Breast epithelium (tissue), 4 donors: ENCODE measurements at regions not wholly inside any gene's neighbourhood (a gene's known extent, or its start where the extent isn't known, plus 50 kb on each side); places are given as distances from the start of the nearest gene placed in this dataset.

Experiments used
- DNase-seq, 2 donors: peaks; one replicate each; pipeline ENCODE4 v3.0.0-alpha.2; 2019; ENCODE audit warnings: low spot score in 2 of 2
- H3K27ac ChIP-seq, 2 donors: fragments of 200-600 bp; sonication (generic) in 1 of 2; one replicate each; pipeline ENCODE4 v1.5.1; 2016 to 2019; ENCODE audit warnings: mild to moderate bottlenecking in 1 of 2
- H3K27me3 ChIP-seq, 2 donors: fragments of 200-600 bp; sonication (generic) in 1 of 2; one replicate each; pipeline versions ENCODE4 v1.5.1 to v1.6.0; 2017 to 2019; ENCODE audit warnings: control low read depth in 1 of 2, mild to moderate bottlenecking in 1 of 2
- H3K36me3 ChIP-seq: fragments of 200-600 bp; one replicate; pipeline ENCODE4 v1.5.1; 2019
- H3K4me1 ChIP-seq, 2 donors: fragments of 200-600 bp; sonication (generic); one replicate each; pipeline ENCODE4 v1.5.1; 2016 to 2019; ENCODE audit warnings: control low read depth in 1 of 2
- H3K4me3 ChIP-seq, 3 donors: fragments of 200-600 bp; sonication (generic); 1 replicate in 2 of 3; 2 replicates in 1 of 3; pipeline ENCODE4 v1.5.1; 2016 to 2019; ENCODE audit warnings: mild to moderate bottlenecking in 3 of 3, moderate library complexity in 2 of 3
- H3K9me3 ChIP-seq, 2 donors: fragments of 200-600 bp; sonication (generic) in 1 of 2; one replicate each; pipeline ENCODE4 v1.5.1; 2016 to 2019; ENCODE audit warnings: control low read depth in 1 of 2
- CTCF ChIP-seq, 3 donors: fragments of 450-650 bp; IDR thresholded peaks; one replicate each; pipeline ENCODE4 v1.5.1; 2016 to 2017; ENCODE audit warnings: antibody characterized with exemption in 3 of 3, mild to moderate bottlenecking in 3 of 3, moderate library complexity in 3 of 3
- POLR2A ChIP-seq: fragments of 450-650 bp; IDR thresholded peaks from one replicate; pipeline ENCODE4 v1.6.1; 2016; ENCODE audit warnings: antibody characterized with exemption, mild to moderate bottlenecking, moderate library complexity
- POLR2AphosphoS5 ChIP-seq, 3 donors: sonication (generic); formaldehyde crosslinking; IDR thresholded peaks; one replicate each; pipeline ENCODE4 v1.6.1; 2017; ENCODE audit warnings: antibody characterized with exemption in 3 of 3
- intact Hi-C: fragments of 100-400 bp; cut with DNase I; formaldehyde crosslinking; loops from one replicate; pipeline ENCODE4 v1.15.1; 2023; ENCODE audit warnings: low total_unique reads

GRCh38 chr14:55899531-55899930 lies 218.7 kb upstream of the PELI2 start:
- Histone ChIP-seq H3K4me1 (no peaks in the 10 kb centered on the region), H3K27me3 (no peaks in the 10 kb centered on the region), H3K27ac (no peak overlapping the region), H3K36me3 (no peaks in the 10 kb centered on the region), H3K4me3 (no peak overlapping the region), H3K9me3 (no peaks in the 10 kb centered on the region)
- no peak for DNase-seq
- TF ChIP-seq POLR2A (no peak), CTCF (IDR thresholded peaks at IDR 0.05) (no peak), POLR2AphosphoS5 (IDR thresholded peaks at IDR 0.05) (no peak)
- intact Hi-C loops = no loop called here

DNA sequence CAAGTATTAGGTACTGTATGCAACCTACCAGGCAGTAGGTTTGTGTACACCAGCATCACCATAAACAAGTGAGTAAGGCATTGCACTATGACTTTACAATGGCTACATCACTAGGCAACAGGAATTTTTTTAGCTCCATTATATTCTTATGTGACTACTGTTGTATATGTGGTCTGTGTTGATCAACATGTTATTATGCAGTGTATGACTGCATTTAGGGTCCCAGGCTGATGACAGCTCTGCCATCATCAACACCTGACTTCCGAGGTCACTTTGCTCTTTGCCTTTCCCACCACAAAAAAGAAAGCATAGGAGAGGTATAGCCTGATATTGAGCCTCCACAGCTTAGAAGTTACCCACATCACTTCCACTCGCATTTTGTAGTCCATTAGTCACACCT lies 217.5 kb upstream of the PELI2 start:
- Histone ChIP-seq H3K4me1 (no peaks in the 10 kb centered on the region), H3K36me3 (no peaks in the 10 kb centered on the region), H3K27me3 (no peaks in the 10 kb centered on the region), H3K27ac (no peak overlapping the region), H3K4me3 (no peak overlapping the region), H3K9me3 (no peaks in the 10 kb centered on the region)
- TF ChIP-seq POLR2A = no peak
- no peak for TF ChIP-seq CTCF (IDR thresholded peaks at IDR 0.05)
- TF ChIP-seq POLR2AphosphoS5 (IDR thresholded peaks at IDR 0.05) = no peak
- intact Hi-C loops = no loop called here
- no peak for DNase-seq

DNA sequence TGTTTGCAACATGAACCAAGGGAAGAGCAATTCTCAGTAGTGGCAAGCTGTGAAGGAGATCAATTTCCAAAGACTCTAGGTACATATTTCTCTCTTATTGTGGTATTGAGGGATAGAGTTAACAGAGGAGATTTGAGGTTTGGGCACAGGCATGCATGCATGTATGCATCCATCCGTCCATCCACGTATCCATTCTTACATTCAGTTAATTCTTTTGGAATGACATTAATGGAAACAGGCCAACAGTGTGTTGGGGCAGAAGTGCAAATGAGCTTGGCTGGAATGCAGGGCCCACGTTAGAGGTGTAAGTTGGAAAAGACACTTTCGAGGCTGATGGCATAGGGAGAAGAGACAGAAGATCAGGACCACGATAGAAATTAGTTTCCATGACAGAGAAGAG lies 216.9 kb upstream of the PELI2 start:
- TF ChIP-seq POLR2AphosphoS5 (IDR thresholded peaks at IDR 0.05) (no peak), CTCF (IDR thresholded peaks at IDR 0.05) (no peak), POLR2A (no peak)
- Histone ChIP-seq H3K9me3 (no peaks in the 10 kb centered on the region), H3K27ac (no peak overlapping the region), H3K27me3 (no peaks in the 10 kb centered on the region), H3K4me3 (no peak overlapping the region), H3K4me1 (no peaks in the 10 kb centered on the region), H3K36me3 (no peaks in the 10 kb centered on the region)
- intact Hi-C loops = no loop called here
- no peak for DNase-seq

DNA sequence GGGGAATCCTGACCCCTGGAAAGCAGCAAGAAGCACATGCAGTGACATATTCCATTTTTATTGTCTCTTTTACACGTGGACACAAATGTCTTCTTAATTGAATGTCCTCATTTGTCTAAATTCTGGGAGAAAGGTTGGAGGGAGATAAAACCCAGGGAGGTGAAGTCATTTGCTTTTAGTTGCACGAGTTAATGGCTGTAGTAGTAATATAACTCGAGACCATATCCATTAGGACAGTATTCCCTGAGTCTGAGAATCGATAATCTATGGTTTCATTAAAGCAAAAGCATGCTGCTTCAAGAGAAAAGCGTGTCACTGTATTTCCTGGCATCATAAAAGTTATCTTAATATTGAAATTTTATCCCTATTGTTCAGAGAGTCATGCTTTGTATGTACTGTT lies 216.0 kb upstream of the PELI2 start:
- Histone ChIP-seq H3K27ac (no peak overlapping the region), H3K4me3 (no peak overlapping the region), H3K9me3 (no peaks in the 10 kb centered on the region), H3K36me3 (no peaks in the 10 kb centered on the region), H3K4me1 (no peaks in the 10 kb centered on the region), H3K27me3 (no peaks in the 10 kb centered on the region)
- intact Hi-C loops = no loop called here
- no peak for TF ChIP-seq POLR2AphosphoS5 (IDR thresholded peaks at IDR 0.05)
- no peak for TF ChIP-seq CTCF (IDR thresholded peaks at IDR 0.05)
- no peak for TF ChIP-seq POLR2A
- no peak for DNase-seq

GRCh38 chr14:55904086-55904485 lies 214.1 kb upstream of the PELI2 start:
- no peak for DNase-seq
- H3K4me1 ChIP-seq = no peaks in the 10 kb centered on the region
- no peaks in the 10 kb centered on the region for H3K36me3 ChIP-seq
- H3K9me3 ChIP-seq = no peaks in the 10 kb centered on the region
- TF ChIP-seq CTCF (IDR thresholded peaks at IDR 0.05) (no peak), POLR2A (no peak), POLR2AphosphoS5 (IDR thresholded peaks at IDR 0.05) (no peak)
- intact Hi-C loops = loop anchor here (2.0 kb wide), 1 partner anchor 59 kb away; no protein-coding TSS in a partner anchor
- H3K27me3 ChIP-seq = no peaks in the 10 kb centered on the region
- no peak overlapping the region for H3K27ac ChIP-seq
- no peak overlapping the region for H3K4me3 ChIP-seq
